Midbrain (tissue), 1 donor: ENCODE measurements at regions not wholly inside any gene's neighbourhood (a gene's known extent, or its start where the extent isn't known, plus 50 kb on each side); places are given as distances from the start of the nearest gene placed in this dataset.
"Not testable (repeated sequence)": the region's sequence is repeated elsewhere in the genome, so short reads cannot be mapped to it uniquely, and the experiment has no call there.

Experiments
- DNase-seq: peaks from one replicate; lab custom pipeline; 2025; lab: John Stamatoyannopoulos, UW

DNA sequence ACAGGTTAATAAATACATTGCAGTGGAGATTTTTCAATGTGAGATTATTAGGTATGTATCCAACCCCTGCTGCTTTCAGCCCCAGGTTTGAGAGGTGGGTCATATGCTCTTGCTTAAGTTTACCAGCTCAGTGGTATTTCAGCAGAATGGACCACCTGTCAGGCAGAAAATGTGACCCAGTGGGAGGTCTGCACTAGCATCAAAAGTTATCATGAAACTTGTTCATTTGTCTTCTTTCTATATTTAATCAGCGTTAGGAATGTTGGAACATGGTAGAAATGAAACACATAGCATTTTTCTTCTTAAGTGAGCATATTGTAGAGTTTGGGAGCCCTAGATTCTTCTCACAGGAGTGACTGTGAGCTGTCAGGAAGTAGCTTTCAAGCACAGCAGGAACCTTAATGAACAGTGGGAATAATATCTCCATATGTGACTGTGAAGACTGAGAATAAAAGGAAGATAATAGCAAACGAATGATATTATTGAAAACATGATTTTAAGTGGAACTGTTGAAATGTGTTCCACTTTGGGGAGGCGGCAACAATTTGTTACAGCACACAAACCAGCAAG, 596.9 kb upstream of the CDH6 start:
- no peak for DNase-seq

- DNase-seq: no peak
Measured at GRCh38 chr5:30594331-30594730, 599.2 kb upstream of the CDH6 start.

DNA sequence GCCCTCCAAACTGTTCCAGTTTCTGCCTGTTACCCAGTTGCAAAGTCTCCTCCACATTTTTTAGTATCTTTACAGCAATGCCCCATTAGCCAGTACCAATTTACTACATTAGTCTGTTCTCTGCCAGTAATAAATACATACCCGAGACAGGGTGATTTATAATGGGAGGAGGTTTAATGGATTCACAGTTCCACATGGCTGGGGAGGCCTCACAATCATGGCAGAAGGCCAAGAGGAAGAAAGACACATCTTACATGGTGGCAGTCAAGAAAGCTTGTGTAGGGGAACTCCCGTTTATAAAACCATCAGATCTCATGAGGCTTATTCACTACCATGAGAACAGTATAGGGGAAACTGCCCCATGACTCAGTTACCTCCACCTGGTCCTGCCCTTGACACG, 600.7 kb upstream of the CDH6 start:
- no peak for DNase-seq

DNA sequence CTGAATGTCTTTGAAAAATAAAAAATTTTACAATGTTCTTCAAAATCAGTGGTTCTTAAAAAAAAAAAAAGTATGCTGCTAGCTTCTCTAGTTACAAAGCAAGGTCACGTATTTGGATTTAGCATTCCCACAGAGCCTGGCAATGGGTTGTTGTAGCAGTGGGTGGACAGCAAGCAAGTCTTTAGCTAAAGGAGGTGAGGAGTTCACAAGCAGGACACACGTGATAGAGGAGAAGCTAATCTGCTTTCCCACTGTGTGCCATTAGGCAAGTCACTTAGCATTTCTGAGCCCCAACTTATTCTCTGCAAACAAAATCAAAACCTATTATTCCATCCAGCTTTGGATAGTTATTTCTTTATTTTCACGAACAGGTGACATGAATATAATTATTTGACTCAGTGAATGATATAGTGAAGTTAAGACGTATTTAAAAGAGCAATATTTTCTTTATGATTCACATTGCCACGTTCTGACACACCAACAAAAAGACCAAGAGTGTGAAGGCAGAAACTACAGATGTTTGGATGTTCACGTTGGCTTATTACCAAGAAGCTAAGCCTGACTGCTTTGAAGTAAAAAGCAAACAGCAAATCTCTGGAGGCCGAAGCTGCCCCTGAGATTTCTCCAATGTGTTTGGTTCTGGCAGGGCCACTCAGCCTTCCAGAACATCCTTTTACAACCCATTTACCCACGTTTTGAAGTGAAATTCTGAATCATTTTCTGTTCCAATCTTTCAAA, 612.1 kb upstream of the CDH6 start:
- no peak for DNase-seq

DNA sequence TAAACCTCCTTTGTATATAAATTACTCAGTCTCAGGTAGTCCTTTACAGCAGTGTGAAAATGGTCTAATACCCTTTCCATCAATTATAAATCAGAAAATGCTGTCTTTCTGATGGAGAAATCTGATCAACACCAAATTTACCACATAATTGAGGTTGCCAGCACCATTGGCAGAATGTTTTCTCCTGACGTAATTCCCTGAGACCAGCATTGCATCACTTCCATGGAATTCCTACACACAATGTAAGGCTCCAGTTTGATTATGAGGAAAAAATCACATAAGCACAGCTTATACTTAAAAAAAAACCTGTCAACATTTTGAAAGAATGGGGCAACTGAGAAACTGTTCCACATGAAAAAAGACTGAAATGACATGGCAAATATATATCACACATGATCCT, 618.7 kb upstream of the CDH6 start:
- DNase-seq: no peak

DNA sequence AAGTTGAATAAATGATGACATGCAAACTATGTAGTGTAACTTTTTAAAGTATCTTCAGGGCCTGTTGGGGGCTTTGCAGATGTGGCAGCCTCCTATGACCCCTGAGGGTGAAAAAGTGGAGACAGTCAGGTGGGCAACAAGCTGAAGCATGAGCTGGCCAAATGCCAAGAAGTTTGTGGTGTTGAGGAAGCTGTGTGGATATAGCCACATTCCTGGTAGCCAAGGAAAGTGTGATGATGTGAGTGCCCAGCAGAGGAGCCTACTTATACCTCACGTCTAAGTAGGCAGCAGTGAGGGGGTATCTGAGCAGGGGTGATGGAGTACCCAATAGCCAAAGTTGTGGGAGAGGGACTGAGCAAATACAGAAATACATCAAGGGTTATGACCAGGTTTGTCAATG, 621.2 kb upstream of the CDH6 start:
- no peak for DNase-seq

GRCh38 chr5:30561771-30562170, 631.7 kb upstream of the CDH6 start:
- DNase-seq: no peak

GRCh38 chr5:30551618-30552017, 641.9 kb upstream of the CDH6 start:
- DNase-seq: no peak

- no peak for DNase-seq
Measured at GRCh38 chr5:30548580-30549305, 644.7 kb upstream of the CDH6 start.

DNA sequence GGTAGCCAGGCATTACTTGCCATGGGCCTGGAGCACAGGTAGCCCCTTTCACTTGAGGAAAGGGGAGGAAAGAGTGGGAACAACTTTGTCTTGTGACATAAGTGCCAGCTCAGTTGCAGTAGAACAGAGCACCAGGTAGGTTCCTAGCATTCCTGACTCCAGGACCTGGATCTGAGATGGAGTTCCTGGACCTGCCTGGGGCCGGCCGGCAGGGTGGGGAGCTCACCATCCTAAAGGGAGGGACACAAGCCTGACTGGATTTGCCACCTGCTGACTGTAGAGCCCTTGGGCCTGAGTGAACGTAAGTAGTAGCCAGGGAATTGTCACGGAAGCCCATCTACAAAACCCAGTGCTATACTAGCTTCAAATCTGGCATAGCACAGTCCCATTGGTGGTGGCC, 653.3 kb upstream of the CDH6 start:
- no peak for DNase-seq

GRCh38 chr5:30539004-30539634, 654.4 kb upstream of the CDH6 start:
- no peak for DNase-seq

DNA sequence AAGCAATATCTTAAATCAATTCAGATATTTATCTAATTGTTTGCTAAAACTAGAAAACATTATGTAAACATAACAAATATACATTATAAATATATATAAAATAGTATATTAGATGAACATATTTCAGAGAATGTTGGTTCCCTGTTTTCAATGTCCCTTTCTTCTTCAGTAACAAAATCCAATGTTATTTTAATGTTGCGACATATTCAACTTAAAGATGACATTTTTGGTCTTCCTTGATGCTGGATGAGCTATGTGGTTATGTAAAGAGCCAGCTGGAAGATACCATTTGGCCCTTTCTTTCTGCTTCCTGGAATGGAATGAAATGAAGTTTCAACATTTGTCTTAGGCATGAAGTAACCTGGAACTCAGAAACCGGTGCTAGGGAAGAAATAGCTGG, 668.1 kb upstream of the CDH6 start:
- no peak for DNase-seq

- DNase-seq: no peak
Measured at GRCh38 chr5:30524428-30524827, 669.1 kb upstream of the CDH6 start.

DNA sequence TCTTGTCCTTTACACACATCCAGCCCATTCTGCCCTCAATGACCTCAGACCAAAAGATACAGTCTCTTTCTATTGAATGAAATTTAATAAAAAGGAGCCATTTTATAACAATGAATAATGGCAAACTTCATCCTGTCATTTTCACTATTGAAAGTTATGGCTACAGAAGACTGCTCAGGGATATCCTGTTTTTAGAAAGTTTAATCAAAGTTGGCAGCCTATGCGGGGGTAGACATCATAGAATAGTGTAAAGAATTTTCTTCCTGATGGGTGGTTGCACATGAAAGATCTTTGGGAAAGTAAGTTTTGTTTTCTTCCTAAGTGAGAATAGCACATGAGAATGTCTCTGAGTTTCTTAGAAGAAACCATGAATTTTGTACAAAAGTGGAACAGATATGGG, 670.4 kb upstream of the CDH6 start:
- no peak for DNase-seq

GRCh38 chr5:30505014-30505886, 688.2 kb upstream of the CDH6 start:
- peak; percentile 5 for DNase-seq

- DNase-seq: no peak
Measured at GRCh38 chr5:30502277-30502676, 691.2 kb upstream of the CDH6 start.

DNA sequence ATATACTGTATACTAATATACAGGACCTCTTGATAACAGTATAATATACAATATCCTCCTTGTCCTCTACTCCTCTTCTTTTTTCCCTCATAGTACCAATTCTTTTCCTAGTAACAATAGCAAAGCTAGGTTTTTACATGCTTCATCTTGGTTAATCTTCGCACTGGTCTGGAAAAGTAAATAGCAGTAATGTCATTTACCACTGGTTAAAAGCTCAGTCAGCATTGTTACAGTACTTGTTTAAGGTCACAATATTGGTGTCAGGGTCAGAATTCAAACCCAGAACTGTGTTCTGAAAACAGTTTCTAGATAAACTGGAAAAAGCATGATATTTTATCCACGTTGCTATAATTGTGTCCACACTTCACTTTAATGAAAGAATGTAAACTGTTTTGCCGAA, 692.4 kb upstream of the CDH6 start:
- no peak for DNase-seq

DNA sequence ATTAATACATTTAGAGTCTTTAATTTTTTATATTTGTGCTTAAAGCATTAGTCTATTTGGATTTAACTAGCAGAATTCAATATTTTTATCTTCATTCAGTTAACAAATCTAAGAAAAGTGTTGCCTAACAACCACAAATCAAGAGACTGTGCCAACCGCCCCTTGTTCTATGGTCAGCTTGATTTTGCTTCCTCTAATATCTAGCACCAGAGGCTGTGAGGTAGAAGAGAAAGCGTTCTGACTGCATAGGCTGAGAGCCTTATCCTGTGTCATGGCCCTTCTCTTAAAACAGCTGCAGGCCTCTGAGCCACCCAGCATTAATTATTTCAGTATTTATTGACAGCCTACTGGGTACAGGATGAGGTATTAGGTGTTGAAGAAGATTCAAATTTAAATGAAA, 693.0 kb upstream of the CDH6 start:
- DNase-seq: no peak

DNA sequence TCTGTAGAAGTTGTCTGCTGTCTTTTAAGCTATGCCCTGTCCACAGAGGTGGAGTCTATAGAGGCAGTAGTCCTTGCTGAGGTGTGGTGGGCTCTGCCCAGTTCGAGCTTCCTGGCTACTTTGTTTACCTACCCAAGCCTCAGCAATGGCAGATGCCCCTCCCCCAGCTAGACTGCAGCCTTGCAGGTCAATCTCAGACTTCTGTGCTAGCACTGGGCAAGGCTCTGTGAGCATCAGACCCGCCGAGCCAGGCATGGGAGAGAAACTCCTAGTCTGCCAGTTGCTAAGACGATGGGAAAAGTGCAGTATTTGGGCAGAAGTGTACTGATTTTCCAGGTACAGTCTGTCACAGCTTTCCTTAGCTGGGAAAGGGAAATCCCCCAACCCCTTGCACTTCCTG, 694.1 kb upstream of the CDH6 start:
- DNase-seq: no peak

DNA sequence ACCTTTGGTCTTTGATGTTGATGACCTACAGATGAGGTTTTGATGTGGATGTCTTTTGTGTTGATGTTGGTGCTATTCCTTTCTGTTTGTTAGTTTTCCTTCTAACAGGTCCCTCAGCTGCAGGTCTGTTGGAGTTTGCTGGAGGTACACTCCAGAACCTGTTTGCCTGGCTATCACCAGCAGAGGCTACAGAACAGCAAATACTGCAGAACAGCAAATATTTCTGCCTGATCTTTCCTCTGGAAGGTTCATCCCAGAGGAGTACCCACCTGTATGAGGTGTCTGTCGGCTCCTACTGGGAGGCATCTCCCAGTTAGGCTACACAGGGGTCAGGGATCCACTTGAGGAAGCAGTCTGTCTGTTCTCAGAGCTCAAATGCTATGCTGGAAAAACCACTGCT, 694.5 kb upstream of the CDH6 start:
- DNase-seq: no peak

GRCh38 chr5:30498509-30498908, 695.0 kb upstream of the CDH6 start:
- DNase-seq: not testable (repeated sequence)

DNA sequence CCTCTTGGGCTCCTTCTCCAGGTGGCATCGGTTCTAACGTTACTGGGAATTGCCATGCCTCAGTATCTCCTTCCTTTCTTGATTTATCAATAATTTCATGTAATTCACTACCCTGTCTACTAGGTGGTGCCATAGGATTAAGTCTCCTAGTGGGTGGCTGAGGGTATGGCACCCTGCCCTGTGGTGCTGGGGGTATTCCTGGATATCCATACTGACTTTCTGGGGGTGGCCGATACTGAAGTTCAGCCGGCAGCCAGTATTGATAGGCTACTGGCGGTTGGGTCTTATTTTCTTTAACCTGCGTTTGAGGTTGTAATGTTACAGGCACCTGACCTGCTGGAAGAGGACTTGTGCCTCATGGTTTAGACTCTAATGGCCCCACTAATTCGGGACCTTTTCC, 699.4 kb upstream of the CDH6 start:
- DNase-seq: not testable (repeated sequence)
